B cell (primary cell): ENCODE measurements at regions not wholly inside any gene's neighbourhood (a gene's known extent, or its start where the extent isn't known, plus 50 kb on each side); places are given as distances from the start of the nearest gene placed in this dataset.

Source experiments
- CTCF ChIP-seq: fragments of 200-600 bp; IDR thresholded peaks from one replicate; pipeline ENCODE4 v1.8.0; 2022; ENCODE audit warnings: antibody characterized with exemption, mild to moderate bottlenecking
- EZH2 ChIP-seq: IDR thresholded peaks from 2 replicates; pipeline ENCODE4 v1.6.1; 2012; ENCODE audit warnings: borderline replicate concordance, low read depth, mild to moderate bottlenecking, moderate library complexity, low read length; ENCODE audit not compliant: insufficient read depth, poor library complexity, severe bottlenecking

- TF ChIP-seq CTCF (no peak), EZH2 (no peak)
Measured at GRCh38 chr21:33972539-33972938, 56.9 kb upstream of the ATP5PO start.
